ENCODE measurements at regions not wholly inside any gene's neighbourhood (a gene's known extent, or its start where the extent isn't known, plus 50 kb on each side); places are given as distances from the start of the nearest gene placed in this dataset.

- H3K9me3 ChIP-seq (ENCODE audit: control insufficient read depth, low read length): no peaks in the 10 kb centered on the region
- H3K4me1 ChIP-seq (ENCODE audit: control insufficient read depth, insufficient read depth, low read length, poor library complexity, severe bottlenecking): no peaks in the 10 kb centered on the region
- H3K4me3 ChIP-seq (ENCODE audit: insufficient read depth, low read depth, low read length, poor library complexity, severe bottlenecking): no peak overlapping the region
- no peaks in the 10 kb centered on the region for H3K27me3 ChIP-seq (replicated peaks; ENCODE audit: control insufficient read depth, insufficient read depth, low read length, poor library complexity, severe bottlenecking)
- H3K27ac ChIP-seq (ENCODE audit: insufficient read depth, low read length, poor library complexity, severe bottlenecking): no peak overlapping the region
- H3K36me3 ChIP-seq (ENCODE audit: control insufficient read depth, insufficient read depth, low read length): no peaks in the 10 kb centered on the region
- DNase-seq: no peak
Measured at GRCh38 chr1:29677028-29678024, 441.0 kb downstream of the PTPRU start.

GRCh38 chr1:29676496-29676895 lies 440.2 kb downstream of the PTPRU start:
- H3K27ac ChIP-seq (ENCODE audit: insufficient read depth, low read length, poor library complexity, severe bottlenecking): no peak overlapping the region
- H3K4me1 ChIP-seq (ENCODE audit: control insufficient read depth, insufficient read depth, low read length, poor library complexity, severe bottlenecking): no peaks in the 10 kb centered on the region

DNA sequence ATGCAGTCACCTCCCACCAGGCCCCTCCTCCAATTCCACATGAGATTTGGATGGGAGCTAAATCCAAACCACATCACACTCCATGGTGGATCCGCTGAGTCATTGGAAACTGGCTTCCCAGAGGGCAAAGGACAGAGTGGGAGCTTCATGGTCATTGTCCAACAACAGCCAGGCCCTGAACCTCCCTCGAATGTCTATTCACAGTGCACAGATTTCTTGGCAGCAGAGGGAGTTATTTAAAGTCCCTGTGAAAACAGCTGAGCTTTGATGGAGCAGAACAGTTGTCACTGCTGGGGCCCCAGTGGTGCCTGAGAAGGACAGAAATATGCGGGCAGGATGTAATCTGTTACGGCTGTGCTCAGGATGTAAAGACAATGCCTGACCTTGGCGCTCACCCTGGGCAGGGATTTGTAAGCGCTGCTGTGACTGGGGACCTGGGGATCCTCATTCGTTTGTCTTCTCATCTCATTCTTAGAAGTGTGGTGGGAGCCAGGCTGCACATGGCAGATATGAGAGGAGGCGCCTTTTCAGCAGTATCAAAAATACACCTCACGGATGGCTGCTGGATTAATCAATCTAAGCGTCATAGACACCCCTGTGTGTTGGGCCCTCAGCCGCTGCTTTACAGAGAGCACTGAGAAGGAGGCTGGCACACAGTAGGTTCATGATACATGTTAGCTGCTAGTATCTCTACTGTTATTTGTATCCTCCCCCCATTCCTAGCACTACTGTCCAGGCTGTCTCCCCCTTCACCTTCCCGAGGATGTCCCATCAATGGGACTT lies 439.4 kb downstream of the PTPRU start:
- Histone ChIP-seq H3K4me3 (ENCODE audit: insufficient read depth, low read depth, low read length, poor library complexity, severe bottlenecking) (no peak overlapping the region), H3K27ac (ENCODE audit: insufficient read depth, low read length, poor library complexity, severe bottlenecking) (no peak overlapping the region), H3K36me3 (ENCODE audit: control insufficient read depth, insufficient read depth, low read length) (no peaks in the 10 kb centered on the region), H3K27me3 (replicated peaks; ENCODE audit: control insufficient read depth, insufficient read depth, low read length, poor library complexity, severe bottlenecking) (no peaks in the 10 kb centered on the region), H3K9me3 (ENCODE audit: control insufficient read depth, low read length) (no peaks in the 10 kb centered on the region), H3K4me1 (ENCODE audit: control insufficient read depth, insufficient read depth, low read length, poor library complexity, severe bottlenecking) (no peaks in the 10 kb centered on the region)
- no peak for DNase-seq

More at GRCh38 chr1:29676496-29676895, 440.2 kb downstream of the PTPRU start:
- DNase-seq: no peak
- Histone ChIP-seq H3K36me3 (ENCODE audit: control insufficient read depth, insufficient read depth, low read length) (no peaks in the 10 kb centered on the region), H3K9me3 (ENCODE audit: control insufficient read depth, low read length) (no peaks in the 10 kb centered on the region), H3K4me3 (ENCODE audit: insufficient read depth, low read depth, low read length, poor library complexity, severe bottlenecking) (no peak overlapping the region), H3K27me3 (replicated peaks; ENCODE audit: control insufficient read depth, insufficient read depth, low read length, poor library complexity, severe bottlenecking) (no peaks in the 10 kb centered on the region)

DNA sequence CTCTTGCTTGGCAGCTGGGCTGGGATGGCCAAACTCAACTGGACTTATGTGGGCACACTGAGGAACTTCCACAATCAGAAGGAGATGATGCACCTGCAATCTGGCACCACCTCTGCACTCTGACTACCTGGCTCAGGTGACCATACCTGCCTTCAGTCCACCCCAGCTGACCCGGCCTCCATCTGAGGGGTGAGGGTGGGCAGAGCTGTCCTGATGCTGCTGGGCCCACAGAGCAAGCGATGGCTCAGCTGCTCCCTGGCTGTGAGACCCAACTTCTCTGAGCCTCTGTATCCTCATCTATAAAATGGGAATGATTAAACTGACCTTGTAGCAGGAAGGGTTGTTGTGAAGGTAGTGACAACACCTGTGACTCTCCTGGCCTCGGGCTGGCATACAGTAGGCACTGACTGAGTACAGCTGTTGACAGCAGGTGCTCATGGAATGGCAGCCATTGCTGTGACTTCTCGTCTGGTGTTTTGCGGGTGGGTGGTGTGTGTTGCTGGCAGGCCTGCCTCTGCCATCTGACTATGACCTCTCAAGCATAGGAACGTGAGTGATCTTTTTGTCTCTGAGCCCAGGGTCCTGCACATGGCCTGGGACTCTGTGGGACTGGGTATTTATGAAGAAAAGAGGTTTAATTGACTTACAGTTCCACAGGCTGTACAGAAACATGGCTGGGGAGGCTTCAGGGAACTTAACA lies 438.5 kb downstream of the PTPRU start:
- DNase-seq: no peak
- no peaks in the 10 kb centered on the region for H3K9me3 ChIP-seq (ENCODE audit: control insufficient read depth, low read length)
- no peaks in the 10 kb centered on the region for H3K4me1 ChIP-seq (ENCODE audit: control insufficient read depth, insufficient read depth, low read length, poor library complexity, severe bottlenecking)
- no peak overlapping the region for H3K27ac ChIP-seq (ENCODE audit: insufficient read depth, low read length, poor library complexity, severe bottlenecking)
- no peaks in the 10 kb centered on the region for H3K27me3 ChIP-seq (replicated peaks; ENCODE audit: control insufficient read depth, insufficient read depth, low read length, poor library complexity, severe bottlenecking)
- no peak overlapping the region for H3K4me3 ChIP-seq (ENCODE audit: insufficient read depth, low read depth, low read length, poor library complexity, severe bottlenecking)
- no peaks in the 10 kb centered on the region for H3K36me3 ChIP-seq (ENCODE audit: control insufficient read depth, insufficient read depth, low read length)

DNA sequence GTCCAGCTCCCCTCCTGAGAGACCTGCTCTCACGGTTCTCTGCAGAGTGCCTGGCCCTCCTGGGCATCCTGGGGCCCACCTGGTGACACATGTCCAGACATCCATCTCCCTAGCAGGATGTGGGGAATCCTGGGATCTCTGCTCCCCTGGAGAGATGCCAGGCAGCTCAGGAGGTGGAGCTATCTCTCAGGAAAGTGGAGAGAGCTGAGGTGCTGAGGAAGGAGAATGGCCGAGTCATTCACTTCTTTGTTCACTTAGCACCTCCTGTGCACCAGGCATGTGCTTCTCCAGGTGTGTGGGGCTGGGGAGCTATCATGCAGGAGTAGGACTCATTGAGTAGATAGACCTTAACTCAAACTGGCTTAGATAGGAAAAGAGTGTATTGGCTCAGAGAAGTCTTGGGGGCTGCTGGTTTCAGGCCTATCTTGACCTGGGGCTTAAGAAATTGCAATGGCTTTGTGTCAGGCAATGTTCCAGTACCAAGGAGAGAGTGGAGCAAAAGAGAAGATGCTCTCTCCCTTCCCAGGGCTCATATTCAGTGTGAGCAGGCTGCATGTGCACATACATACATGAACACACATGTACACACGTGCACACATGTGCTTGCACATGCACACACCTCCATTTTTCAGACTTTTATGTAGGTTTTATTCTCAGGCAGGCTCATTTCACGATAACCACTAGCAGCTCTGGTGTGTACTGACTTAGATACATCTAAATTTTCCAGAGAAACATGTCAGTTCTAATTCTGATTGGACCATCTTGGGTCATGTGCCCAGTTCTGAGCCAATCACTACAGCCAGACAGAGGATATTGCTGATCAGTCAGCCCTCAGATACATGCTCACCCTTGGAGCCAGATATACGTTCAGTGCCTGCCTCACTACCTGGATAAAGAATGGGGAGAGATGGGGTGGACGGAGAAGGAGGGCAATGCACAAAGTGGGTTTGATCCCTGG lies 437.6 kb downstream of the PTPRU start:
- Histone ChIP-seq H3K27me3 (replicated peaks; ENCODE audit: control insufficient read depth, insufficient read depth, low read length, poor library complexity, severe bottlenecking) (no peaks in the 10 kb centered on the region), H3K4me1 (ENCODE audit: control insufficient read depth, insufficient read depth, low read length, poor library complexity, severe bottlenecking) (no peaks in the 10 kb centered on the region), H3K4me3 (ENCODE audit: insufficient read depth, low read depth, low read length, poor library complexity, severe bottlenecking) (no peak overlapping the region), H3K9me3 (ENCODE audit: control insufficient read depth, low read length) (no peaks in the 10 kb centered on the region), H3K36me3 (ENCODE audit: control insufficient read depth, insufficient read depth, low read length) (no peaks in the 10 kb centered on the region), H3K27ac (ENCODE audit: insufficient read depth, low read length, poor library complexity, severe bottlenecking) (no peak overlapping the region)
- no peak for DNase-seq

GRCh38 chr1:29673228-29673500 lies 436.8 kb downstream of the PTPRU start:
- Histone ChIP-seq H3K27me3 (replicated peaks; ENCODE audit: control insufficient read depth, insufficient read depth, low read length, poor library complexity, severe bottlenecking) (no peaks in the 10 kb centered on the region), H3K4me1 (ENCODE audit: control insufficient read depth, insufficient read depth, low read length, poor library complexity, severe bottlenecking) (no peaks in the 10 kb centered on the region), H3K4me3 (ENCODE audit: insufficient read depth, low read depth, low read length, poor library complexity, severe bottlenecking) (no peak overlapping the region), H3K36me3 (ENCODE audit: control insufficient read depth, insufficient read depth, low read length) (no peaks in the 10 kb centered on the region), H3K9me3 (ENCODE audit: control insufficient read depth, low read length) (no peaks in the 10 kb centered on the region), H3K27ac (ENCODE audit: insufficient read depth, low read length, poor library complexity, severe bottlenecking) (no peak overlapping the region)
- no peak for DNase-seq

DNA sequence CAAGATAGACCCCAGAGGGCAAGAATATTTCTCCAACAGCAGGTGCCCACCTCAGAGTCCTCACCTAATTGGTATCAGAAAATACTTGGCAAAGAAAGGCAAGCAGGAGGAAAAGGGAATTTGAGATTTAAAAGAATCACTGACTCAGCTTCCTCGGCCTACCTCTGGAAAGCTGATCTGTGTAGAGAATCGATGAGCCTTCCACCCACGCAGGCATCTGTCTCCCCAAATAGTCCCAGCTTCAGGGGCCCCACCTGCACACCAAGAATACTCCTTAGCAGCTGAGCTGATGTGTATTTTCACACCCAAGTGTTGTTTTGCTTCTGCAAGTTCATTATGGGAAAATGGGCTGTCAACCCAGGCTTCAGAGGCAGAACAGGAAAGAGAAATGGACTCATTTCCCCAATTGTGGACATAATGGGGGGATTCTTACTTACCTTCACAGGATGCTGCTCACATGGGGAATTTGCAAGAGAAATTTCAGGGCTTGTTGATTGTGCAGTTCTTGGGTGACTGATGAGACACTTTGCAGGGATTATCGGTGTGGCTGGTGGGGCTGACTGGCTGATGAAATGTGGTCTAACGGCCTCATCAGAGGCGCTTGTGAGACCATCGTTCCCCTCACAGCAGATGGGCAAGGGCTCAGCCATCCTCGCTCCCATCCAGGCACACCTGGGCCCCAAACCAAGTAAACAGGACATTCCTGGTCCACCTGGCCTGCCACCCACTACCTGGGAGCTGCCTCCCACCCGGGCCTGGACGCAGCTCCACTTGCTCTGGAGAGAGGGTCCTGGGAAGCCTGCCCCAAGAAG lies 436.3 kb downstream of the PTPRU start:
- H3K36me3 ChIP-seq (ENCODE audit: control insufficient read depth, insufficient read depth, low read length): no peaks in the 10 kb centered on the region
- H3K9me3 ChIP-seq (ENCODE audit: control insufficient read depth, low read length): no peaks in the 10 kb centered on the region
- H3K27ac ChIP-seq (ENCODE audit: insufficient read depth, low read length, poor library complexity, severe bottlenecking): no peak overlapping the region
- H3K4me3 ChIP-seq (ENCODE audit: insufficient read depth, low read depth, low read length, poor library complexity, severe bottlenecking): no peak overlapping the region
- no peak for DNase-seq
- H3K4me1 ChIP-seq (ENCODE audit: control insufficient read depth, insufficient read depth, low read length, poor library complexity, severe bottlenecking): no peaks in the 10 kb centered on the region
- no peaks in the 10 kb centered on the region for H3K27me3 ChIP-seq (replicated peaks; ENCODE audit: control insufficient read depth, insufficient read depth, low read length, poor library complexity, severe bottlenecking)

- no peaks in the 10 kb centered on the region for H3K27me3 ChIP-seq (replicated peaks; ENCODE audit: control insufficient read depth, insufficient read depth, low read length, poor library complexity, severe bottlenecking)
- no peaks in the 10 kb centered on the region for H3K4me1 ChIP-seq (ENCODE audit: control insufficient read depth, insufficient read depth, low read length, poor library complexity, severe bottlenecking)
- no peak overlapping the region for H3K4me3 ChIP-seq (ENCODE audit: insufficient read depth, low read depth, low read length, poor library complexity, severe bottlenecking)
- no peak for DNase-seq
- H3K27ac ChIP-seq (ENCODE audit: insufficient read depth, low read length, poor library complexity, severe bottlenecking): no peak overlapping the region
- H3K36me3 ChIP-seq (ENCODE audit: control insufficient read depth, insufficient read depth, low read length): no peaks in the 10 kb centered on the region
- no peaks in the 10 kb centered on the region for H3K9me3 ChIP-seq (ENCODE audit: control insufficient read depth, low read length)
Measured at GRCh38 chr1:29671446-29672356, 435.4 kb downstream of the PTPRU start.
